ENCODE measurements at regions not wholly inside any gene's neighbourhood (a gene's known extent, or its start where the extent isn't known, plus 50 kb on each side); places are given as distances from the start of the nearest gene placed in this dataset.

GRCh38 chr17:77436058-77436442 lies 295.3 kb downstream of the SEC14L1 start:
- TF ChIP-seq, protein P1, sequence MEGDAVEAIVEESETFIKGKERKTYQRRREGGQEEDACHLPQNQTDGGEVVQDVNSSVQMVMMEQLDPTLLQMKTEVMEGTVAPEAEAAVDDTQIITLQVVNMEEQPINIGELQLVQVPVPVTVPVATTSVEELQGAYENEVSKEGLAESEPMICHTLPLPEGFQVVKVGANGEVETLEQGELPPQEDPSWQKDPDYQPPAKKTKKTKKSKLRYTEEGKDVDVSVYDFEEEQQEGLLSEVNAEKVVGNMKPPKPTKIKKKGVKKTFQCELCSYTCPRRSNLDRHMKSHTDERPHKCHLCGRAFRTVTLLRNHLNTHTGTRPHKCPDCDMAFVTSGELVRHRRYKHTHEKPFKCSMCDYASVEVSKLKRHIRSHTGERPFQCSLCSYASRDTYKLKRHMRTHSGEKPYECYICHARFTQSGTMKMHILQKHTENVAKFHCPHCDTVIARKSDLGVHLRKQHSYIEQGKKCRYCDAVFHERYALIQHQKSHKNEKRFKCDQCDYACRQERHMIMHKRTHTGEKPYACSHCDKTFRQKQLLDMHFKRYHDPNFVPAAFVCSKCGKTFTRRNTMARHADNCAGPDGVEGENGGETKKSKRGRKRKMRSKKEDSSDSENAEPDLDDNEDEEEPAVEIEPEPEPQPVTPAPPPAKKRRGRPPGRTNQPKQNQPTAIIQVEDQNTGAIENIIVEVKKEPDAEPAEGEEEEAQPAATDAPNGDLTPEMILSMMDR (conservative IDR thresholded peaks at IDR 0.05; ENCODE audit: low read depth, low read length), result no peak

DNA sequence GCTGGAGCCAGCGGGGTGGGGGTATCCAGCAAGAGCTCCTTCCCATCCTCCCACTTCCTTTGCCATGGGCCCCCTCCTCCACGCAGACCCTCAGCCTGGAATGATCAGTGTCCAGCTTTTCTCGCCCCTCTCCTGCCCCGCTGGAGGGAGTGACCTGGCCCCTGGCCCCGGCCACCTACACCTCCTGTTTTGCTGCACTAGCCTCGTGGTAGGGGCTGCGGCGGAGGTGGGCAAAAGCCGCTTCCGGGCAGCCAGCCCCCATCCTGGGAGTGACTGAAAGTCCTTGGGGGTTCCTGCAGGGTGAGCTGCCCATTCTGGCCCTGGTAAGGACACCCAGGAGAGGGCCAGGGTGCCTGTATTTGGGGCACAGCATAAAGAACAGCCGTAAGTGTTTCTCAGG lies 295.7 kb downstream of the SEC14L1 start:
- H3K4me3 ChIP-seq (ENCODE audit: low read length), result no peak overlapping the region
- DNase-seq (ENCODE audit: low read depth), result no peak
- TF ChIP-seq, protein P1 (conservative IDR thresholded peaks at IDR 0.05; ENCODE audit: low read depth, low read length), result no peak

More at GRCh38 chr17:77436058-77436442, 295.3 kb downstream of the SEC14L1 start:
- DNase-seq (ENCODE audit: low read depth), result no peak
- H3K4me3 ChIP-seq (ENCODE audit: low read length), result no peak overlapping the region

GRCh38 chr17:77437017-77437416 lies 296.2 kb downstream of the SEC14L1 start:
- DNase-seq (ENCODE audit: low read depth), result no peak
- no peak overlapping the region for H3K4me3 ChIP-seq (ENCODE audit: low read length)
- TF ChIP-seq, protein P1 (conservative IDR thresholded peaks at IDR 0.05; ENCODE audit: low read depth, low read length), result no peak

DNA sequence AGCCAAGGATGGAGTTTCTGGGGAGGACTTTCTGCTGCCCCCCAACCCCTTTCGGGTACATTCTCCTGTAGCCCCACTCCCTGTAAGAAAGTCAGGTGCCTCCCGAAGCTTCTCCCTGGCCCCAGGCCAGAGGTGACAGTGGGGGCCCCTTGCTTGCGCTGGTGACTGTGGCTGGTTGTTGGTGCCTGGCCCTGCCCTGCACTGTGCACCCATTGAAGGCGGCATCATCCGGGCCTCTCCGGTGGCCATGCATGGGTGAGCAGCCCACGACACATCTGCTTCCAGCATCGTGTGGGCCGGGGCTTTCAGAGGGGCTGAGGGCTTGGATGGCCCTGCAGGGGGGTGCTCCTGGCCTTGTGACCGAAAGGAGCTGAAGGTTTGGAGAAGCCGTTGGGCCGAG lies 297.0 kb downstream of the SEC14L1 start:
- DNase-seq (ENCODE audit: low read depth), result no peak
- TF ChIP-seq, protein P1 (conservative IDR thresholded peaks at IDR 0.05; ENCODE audit: low read depth, low read length), result no peak
- no peak overlapping the region for H3K4me3 ChIP-seq (ENCODE audit: low read length)

GRCh38 chr17:77438241-77439188 lies 297.7 kb downstream of the SEC14L1 start:
- no peak overlapping the region for H3K4me3 ChIP-seq (ENCODE audit: low read length)
- no peak for DNase-seq (ENCODE audit: low read depth)
- TF ChIP-seq, protein P1 (conservative IDR thresholded peaks at IDR 0.05; ENCODE audit: low read depth, low read length), result no peak

GRCh38 chr17:77439189-77440018 lies 298.6 kb downstream of the SEC14L1 start:
- TF ChIP-seq, protein P1 (conservative IDR thresholded peaks at IDR 0.05; ENCODE audit: low read depth, low read length), result no peak
- DNase-seq (ENCODE audit: low read depth), result no peak
- no peak overlapping the region for H3K4me3 ChIP-seq (ENCODE audit: low read length)
